HG02884 (cell line): ENCODE measurements at regions not wholly inside any gene's neighbourhood (a gene's known extent, or its start where the extent isn't known, plus 50 kb on each side); places are given as distances from the start of the nearest gene placed in this dataset.
A peak's percentile ranks its signal among the peaks of the same experiment; 100 is the strongest.

Experiments used
- ATAC-seq: cut with Tn5 transposase; IDR thresholded peaks from one replicate; pipeline ENCODE4 v1.9.1; 2021; ENCODE audit warnings: mild to moderate bottlenecking, moderate library complexity; ENCODE audit not compliant: unreplicated experiment

DNA sequence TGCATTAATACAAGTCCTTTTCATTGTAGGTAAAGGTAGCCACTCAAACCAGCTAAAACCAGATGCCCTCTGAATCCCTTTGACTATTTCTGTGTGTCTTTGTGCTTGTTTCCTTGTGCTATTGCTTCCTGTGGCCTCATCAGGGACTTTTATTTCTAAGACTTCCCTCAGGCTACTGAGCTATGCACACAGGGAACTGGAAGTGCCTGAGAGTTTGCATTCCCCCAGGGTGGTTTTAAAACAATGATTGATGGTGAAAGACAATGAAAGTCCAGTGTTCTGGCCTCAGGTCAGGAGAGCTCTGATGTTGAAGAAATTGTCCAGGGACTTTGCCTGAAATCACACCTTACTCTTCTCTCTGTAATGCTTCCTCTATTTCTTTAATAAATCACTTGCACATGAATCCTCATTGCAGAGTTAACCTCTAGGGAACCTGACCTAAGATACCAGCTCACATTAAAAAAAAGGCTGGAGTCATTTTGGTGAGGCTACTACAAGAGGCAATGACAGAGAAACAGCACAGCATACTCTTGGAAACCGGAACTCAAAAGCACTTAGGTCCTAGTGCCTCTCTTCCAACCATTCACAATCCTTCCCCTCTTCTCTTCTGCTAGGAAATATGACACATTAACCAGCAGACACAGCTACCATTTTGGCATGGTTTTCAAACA is 158.1 kb upstream of the NREP start:
- no peak for ATAC-seq

DNA sequence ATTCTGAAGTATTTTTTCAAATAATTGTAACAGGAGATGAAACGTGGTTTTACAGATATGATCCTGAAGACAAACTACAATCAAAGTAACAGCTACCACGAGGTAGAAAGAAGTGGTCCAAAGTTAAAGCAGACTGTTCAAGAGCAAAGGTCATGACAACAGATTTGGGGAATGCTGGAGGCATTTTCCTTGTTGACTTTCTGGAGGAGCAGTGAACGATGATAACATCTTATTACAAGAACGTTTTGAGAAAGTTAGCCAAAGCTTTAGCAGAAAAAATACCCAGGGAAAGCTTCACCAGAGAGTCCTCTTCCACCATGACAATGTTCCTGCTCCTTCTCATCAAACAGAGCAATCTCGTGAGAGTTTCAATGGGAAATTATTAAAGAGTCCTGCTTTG is 145.4 kb upstream of the NREP start:
- ATAC-seq = no peak

DNA sequence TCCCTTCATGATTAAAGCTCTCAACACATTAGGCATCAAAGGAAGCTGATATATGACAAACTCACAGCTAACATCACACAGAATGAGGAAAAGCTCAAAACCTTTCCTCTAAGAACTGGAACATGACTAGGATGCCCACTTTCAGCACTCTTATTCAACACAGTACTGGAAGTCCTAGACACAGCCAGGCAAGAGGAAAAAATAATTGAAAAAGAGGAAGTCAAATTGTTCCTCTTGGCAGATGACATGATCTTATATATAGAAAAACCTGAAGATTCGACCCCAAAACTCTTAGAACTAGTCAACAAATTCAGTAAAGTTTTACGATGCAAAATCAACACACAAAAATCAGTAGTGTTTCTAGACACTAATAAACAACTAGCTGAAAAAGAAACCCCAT is 144.3 kb upstream of the NREP start:
- ATAC-seq = no peak

DNA sequence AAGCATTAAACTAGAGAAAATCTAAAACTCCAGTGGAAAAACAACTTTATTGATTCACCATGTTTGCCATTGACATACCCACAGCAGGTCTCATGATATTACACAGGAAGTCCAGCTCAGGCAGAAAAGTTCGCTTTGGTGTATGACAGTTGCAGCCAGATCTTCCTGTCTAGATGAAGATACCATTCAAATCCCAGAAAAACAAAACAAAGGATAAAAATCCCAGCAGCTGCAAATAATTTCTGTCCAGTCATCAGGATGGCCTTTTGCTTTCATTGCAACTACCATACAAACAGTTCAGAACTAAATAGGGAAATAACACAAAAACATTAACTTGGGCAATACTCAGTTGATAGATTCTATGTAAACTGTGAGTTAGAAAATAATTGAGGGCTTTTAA is 136.0 kb upstream of the NREP start:
- no peak for ATAC-seq

DNA sequence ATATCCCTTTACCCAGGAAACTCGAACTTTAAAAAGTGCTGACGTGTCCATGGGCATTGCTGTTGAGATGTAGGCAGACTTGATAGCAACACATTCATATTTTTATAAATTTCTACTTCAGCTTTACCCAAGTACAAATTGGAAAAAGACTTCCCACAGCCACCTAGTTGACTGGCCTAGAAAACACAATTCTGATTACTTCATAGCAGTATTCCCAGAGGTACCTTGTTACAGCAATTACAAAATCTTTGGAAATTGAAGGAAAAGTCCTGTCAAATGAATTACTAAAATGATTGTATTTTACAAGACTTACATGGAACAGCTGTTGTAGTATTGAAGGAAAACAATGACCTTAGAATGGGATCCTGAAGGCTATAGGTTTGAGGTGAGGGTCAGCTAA is 130.7 kb upstream of the NREP start:
- ATAC-seq = no peak

DNA sequence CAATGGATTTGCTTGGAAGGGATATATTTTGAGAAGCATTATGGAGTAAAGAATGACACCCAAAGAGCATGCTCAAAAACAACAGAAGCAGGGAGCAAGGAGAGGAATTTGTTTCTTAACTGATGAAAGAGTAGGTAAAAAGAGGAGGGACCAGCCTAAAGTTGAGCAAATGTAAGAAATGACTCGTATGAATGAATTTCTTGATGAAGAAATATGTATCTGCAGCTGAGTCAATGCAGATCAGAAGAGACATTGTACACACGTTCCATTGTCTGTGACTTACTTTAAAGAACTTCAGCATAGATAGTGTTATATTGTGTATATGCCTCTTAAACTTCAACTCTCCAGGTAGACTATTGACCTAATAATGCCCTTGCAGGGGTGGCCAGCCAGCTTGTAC is 112.7 kb upstream of the NREP start:
- no peak for ATAC-seq

DNA sequence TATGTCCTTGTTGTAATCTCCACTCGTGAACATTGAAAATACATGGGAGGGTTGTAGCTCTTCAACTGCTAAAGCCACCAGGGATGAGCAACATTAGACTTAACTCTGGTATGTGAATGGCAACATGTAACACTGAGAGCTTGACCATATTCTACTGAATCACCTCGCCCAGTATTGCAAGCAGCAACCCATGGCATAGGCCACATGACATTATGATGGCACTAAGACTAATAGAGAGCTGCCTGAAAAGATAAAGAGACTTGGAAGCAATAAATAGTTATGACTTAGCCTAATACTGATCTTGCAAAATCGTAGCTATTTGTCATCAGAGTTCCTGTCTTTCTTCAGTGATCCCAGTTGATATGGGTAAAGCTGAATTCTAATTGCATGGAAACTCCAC is 108.4 kb upstream of the NREP start:
- no peak for ATAC-seq

DNA sequence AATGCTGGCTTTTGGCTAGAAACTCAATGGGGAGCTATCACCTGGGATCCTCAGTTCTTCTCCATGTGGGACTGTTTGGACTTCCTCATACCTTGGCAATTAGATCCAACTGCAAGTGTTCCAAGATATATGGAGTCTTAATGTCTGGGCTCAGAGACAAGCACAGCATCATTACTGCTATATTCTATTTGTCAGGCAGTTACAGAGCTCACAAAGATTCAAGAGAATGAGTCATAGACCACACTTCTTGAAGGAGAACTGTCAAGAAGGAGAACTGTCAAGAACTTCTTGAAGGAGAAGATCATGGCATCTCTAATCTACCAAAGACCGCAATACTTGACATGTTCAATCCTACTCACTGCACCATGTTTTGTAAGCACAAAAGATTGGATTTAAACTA is 106.8 kb upstream of the NREP start:
- no peak for ATAC-seq

DNA sequence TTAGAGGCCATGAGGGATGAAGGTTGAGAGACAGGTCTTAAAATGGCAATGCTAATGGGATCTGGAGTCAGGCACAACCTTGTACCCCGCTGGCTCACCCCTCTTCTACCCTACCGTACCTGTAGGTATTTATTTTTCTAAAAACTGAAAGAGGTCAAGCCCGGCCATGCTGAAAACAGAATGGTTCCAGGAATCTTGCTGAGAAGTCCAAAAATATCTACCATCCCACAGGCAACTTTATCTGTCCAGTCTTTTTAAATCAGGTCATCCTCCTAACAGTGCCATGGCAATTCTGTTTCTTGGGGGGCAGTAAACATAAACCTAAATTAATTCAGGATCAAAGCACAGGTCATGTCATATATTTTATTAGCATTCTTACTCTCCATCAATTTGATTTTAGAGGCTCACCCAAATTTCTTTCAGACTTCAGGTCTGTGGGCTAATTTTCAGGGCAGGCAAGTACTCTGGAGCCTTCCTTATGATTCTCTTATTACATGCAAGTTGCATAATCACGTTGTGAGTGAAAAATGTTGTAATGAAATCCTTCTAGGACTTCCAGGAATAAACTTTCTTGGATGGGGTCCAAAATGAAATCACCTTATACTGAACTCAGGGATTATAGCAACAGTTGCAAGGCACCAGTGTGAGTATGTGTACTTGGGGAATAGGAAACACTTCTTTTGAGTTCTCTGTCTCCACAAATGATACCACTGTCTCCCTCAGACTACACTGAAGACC is 102.7 kb upstream of the NREP start:
- no peak for ATAC-seq

DNA sequence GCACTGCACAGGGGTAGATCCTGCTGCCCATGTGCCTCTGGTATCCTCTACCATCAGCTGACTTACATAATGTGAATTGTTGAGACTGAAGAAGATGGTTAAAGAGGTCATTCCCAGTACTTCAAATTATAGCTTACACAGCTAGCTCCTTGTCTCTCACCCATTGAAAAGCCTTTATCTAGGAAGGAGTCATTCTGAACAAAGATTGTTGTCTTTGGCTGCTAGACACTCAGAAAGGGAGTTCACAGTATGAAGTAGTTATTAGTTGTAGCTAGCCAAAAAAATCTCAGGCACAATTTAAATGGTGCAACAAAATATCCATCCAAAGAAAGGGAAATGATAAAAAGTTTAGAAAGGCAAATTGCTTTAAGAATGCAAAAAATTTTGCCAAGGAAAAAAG is 102.0 kb upstream of the NREP start:
- no peak for ATAC-seq

DNA sequence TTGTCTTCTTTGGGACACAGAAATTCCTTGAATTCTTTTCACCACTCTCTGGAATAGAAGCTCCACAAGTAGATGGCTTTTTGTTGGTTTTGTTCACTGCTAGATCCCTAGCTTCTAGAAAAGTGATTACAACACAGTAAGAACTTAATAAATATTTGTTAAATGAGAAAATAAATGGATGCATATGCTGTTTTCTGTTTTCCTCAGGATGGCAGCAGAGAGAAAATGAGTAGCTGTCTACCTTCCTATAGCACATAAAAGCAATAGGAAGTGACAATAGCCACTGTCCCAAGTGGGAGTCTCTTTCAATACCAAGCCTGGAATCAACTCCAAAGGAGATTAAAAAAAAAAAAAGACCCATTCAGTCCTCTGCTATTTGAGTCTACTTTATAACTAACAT is 100.6 kb upstream of the NREP start:
- no peak for ATAC-seq

DNA sequence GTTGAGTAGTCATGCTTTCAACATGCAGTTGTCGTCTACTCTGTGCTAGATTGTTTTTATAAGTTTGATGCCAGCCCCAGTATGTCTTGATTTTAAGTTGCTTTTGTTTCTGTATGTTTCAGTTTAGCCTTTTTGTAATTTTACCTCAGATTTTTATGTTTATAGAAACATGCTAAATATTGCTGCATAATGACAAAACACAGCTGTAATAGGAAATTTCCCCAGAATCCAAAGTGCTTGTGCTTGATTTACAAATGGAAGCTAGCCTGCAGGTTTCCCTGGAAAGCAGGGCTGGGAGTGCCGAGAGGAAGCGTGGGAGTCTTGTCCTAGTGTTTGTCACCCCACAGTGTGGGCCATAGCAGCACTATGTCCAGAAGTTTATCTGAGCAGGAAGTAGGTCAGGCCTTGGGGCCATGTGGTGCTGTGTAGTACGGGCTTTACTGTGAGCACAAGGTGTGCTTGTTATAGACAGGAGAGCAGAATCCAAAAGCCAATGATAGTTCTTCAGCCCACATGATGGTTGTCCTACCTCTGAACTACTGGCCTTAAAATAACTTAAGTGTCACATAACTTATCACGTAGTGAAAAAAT is 100.0 kb upstream of the NREP start:
- no peak for ATAC-seq

DNA sequence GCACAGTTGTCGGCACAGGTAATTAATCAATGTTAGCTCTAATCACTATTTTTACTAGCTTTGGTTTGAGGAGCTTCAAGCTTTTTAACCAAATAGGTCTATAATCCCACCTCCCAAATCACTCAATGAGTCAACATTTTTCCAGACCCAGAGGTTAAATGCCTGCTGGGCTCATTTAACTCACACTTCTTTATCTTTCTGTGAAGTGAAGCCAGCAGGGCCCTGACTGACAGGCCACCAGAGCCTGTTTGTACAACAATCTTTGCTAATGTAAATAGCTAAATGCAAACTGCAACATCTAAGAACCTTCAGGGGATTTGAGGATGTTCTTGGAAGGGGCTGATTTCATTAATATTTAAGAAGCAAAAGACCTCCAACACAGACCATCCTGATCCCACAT is 98.4 kb upstream of the NREP start:
- no peak for ATAC-seq

DNA sequence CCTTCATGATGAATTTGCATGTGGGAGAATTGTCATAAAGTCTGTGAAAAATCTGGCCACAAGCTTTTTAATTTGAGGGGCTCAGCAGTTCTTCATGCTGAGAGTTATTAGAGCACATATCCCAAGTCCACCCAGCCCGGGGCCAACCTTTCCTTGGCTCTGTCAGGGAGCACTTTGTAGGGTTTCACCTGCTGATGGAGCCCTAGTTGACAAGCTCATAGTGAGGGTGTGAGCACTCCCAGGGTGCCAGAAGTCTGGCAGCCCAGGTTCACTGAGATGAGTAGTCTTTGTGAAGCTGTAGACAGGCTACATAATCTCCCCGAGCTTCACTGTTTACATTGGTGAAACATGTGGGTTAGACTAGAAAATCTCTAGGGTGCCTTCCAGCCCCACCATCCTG is 97.2 kb upstream of the NREP start:
- peak; percentile 9 for ATAC-seq

DNA sequence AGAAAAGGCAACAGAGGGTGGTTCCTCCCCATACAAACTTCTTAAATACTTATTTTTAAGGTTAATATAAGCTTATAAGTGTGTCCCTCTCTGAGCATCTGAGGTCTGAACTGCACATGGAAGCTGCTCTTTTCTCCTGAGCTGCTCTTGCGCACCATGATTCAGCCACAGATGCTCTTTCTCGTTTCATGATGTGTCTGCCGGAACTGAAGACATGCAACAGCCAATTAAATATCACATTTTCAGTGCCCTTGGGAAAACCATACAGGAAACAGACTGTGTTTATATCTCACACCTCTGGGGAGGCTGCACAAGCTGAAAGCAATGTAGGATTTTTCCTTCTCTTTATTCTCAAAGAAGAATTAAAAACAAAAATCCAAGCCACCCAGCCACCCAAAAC is 96.8 kb upstream of the NREP start:
- ATAC-seq = peak; percentile 77

DNA sequence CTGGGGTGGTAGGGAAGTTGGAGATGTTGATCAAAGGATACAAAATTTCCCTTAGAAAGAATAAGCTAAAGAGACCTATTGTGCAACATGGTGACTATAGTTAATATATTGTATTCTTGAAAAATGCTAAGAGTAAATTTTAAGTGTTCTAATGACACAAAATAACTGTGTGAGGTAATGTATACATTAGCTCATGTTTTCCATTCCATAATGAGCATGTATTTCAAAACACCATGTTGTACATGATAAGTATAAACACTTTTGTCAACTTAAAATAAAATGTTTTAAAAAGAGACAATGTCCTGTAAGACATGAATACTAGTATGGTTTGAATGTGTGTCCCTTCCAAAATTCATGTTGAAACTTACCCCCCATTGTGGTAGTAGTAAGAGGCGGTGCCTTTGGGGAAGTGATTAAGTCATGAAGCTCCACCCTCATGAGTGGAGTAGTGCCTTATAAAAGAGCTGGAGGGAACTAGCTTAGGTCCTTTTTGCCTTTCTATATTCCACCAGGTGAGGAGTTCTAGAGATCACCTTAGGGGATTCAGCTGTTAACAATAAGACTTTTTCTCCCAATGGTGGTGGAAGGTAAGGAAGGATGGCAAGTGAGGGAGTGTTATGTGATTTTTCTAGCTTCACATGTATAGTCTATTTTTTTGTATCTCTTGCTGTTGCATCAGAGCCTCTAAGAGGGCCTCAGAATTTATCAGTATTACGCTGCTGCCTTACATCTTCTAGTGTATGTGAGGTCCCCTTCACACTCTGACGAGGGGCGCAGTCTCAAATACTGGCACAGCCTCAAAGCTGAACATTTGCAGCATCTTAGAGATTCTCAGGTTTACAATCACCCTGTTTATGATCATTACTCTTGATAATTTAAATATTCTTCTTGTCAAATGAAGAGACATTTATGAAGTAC is 94.9 kb upstream of the NREP start:
- no peak for ATAC-seq

DNA sequence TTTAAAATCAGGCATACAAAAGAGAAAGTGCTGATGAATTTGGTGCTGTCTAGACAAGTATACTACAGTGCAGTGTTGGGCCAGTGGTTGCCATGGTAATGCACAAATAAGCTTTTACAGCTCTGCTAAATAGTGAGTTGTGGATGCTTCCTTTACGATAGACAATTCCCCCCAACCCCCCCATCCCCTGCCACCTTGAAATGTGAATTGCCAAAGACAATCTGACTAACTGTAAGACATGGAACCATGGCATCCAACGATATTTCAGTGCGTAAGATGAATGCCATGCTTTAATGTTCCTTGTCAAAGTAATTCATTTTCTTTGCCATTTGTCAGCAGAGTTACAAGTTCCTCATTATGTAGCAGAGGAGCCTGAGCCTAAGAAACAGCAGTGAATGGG is 91.5 kb upstream of the NREP start:
- no peak for ATAC-seq

DNA sequence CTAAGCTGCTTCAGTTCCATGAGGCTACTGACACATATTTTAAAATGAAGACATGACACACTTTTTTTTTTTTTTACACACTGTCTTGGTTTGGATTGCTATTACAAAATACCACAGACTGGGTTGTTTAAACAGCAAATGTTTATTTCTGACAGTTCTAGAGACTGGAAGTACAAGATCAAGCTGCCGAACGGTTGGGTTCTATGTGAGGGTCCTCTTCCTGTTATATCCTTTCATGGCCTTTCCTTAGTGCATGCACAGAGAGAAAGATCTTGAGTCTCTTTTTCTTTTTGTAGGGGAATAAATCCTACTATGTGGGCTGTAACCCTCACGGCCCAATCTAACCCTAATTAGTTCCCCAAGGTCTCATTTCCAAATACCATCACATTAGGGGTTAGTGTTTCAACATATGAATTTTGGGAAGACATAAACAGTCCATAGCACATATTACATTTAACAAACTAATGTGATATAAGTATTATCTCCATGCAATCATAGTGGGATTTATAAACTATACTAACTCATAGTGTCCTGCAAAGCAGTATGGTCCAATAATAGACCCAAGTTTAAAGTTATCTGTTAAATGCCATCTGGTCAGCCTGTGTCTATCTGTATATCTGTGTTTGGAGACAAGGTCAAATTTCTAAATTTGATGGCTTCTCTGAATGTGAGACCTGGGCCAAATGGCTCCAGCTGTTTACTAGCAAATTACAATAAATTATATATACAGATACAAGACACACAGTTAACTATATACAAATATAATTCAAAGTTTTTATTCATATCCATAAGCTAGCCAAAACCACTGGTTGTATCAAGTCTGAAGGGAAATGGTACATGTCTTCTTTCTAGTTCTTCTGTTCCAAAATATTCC is 90.3 kb upstream of the NREP start:
- no peak for ATAC-seq

DNA sequence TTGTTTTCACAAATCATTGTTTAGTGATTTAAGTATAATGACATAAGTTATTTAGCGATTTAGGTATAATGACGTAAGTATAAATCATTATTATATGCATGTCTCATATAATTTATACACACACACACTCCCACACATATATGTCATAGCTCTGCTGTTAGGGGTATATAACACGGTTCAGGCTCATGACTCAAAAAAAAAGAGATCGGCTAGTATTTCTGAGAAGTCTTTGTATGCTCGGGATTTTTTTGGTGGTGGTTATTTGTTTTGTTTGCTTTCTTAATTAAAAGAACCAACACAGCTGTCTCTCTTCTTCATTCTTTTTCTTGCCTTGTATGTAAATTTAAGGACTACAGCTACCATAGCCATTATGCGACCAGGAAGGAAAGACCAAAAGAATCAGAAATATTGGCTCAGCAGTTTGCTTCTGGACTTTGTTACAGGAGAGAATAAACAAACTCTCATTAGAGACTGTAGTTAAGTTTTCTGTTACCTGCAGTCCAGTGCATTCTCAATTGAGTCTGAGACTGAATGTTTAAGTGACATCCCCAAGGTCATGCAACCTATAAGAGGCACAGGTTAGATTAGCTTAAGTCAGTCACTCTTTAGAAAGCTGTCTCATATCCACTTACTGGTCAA is 83.2 kb upstream of the NREP start:
- no peak for ATAC-seq

DNA sequence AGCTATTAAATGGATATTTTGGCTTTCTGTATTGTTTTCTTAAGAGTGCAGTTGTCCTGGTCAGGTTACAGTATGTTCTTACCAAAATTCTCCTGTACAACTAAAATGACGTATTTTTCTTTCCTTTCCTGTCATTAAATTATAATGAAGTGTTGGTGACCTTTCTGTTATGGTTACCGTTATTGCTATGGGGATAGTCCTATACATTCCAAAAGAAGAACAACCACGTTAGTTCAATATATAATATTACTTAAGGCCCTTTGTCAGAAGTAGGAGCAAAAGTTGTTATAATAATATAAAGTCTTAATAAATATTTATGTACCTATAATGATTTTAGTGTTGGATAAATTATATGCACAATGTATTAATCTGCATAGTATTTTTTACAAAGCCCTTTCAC is 82.4 kb upstream of the NREP start:
- no peak for ATAC-seq
